Activated T-cell treated with anti-CD3 and anti-CD28 coated beads for 48 hours (primary cell): ENCODE measurements at regions not wholly inside any gene's neighbourhood (a gene's known extent, or its start where the extent isn't known, plus 50 kb on each side); places are given as distances from the start of the nearest gene placed in this dataset.

ENCODE experiments used
- DNase-seq: peaks from one replicate; pipeline ENCODE4 v3.0.0-alpha.2; 2020; ENCODE audit warnings: low read depth

- DNase-seq = no peak
These were observed 55.5 kb upstream of the TENM3 start for GRCh38 chr4:182187674-182188073.

- DNase-seq = no peak
These were observed 54.6 kb upstream of the TENM3 start for GRCh38 chr4:182188622-182189021.

GRCh38 chr4:182189103-182189878 is 53.9 kb upstream of the TENM3 start:
- DNase-seq = no peak

- no peak for DNase-seq
These were observed 52.9 kb upstream of the TENM3 start for GRCh38 chr4:182190306-182190705.

GRCh38 chr4:182192511-182193181 is 50.6 kb upstream of the TENM3 start:
- no peak for DNase-seq

GRCh38 chr4:182193311-182193710 is 49.9 kb upstream of the TENM3 start:
- no peak for DNase-seq
